ENCODE measurements at regions not wholly inside any gene's neighbourhood (a gene's known extent, or its start where the extent isn't known, plus 50 kb on each side); places are given as distances from the start of the nearest gene placed in this dataset.
A peak's percentile ranks its signal among the peaks of the same experiment; 100 is the strongest.

GRCh38 chr13:40247845-40248244 is 418.6 kb downstream of the FOXO1 start:
- peak; percentile 71 for DNase-seq (ENCODE audit: low read depth)
- no peak for TF ChIP-seq CTCF (conservative IDR thresholded peaks at IDR 0.05; ENCODE audit: low read depth, low read length)
- no peak overlapping the region for H3K4me3 ChIP-seq (ENCODE audit: low read depth, low read length)

- peak; percentile 71 for DNase-seq (ENCODE audit: low read depth)
- no peak for TF ChIP-seq CTCF (conservative IDR thresholded peaks at IDR 0.05; ENCODE audit: low read depth, low read length)
- no peak overlapping the region for H3K4me3 ChIP-seq (ENCODE audit: low read depth, low read length)
These were observed 415.0 kb downstream of the FOXO1 start for GRCh38 chr13:40251343-40252032.

- no peak for TF ChIP-seq CTCF (conservative IDR thresholded peaks at IDR 0.05; ENCODE audit: low read depth, low read length)
- H3K4me3 ChIP-seq (ENCODE audit: low read depth, low read length): no peak overlapping the region
- DNase-seq (ENCODE audit: low read depth): no peak
These were observed 414.2 kb downstream of the FOXO1 start for GRCh38 chr13:40252241-40252640.

GRCh38 chr13:40252676-40253075 is 413.8 kb downstream of the FOXO1 start:
- H3K4me3 ChIP-seq (ENCODE audit: low read depth, low read length): no peak overlapping the region
- TF ChIP-seq CTCF (conservative IDR thresholded peaks at IDR 0.05; ENCODE audit: low read depth, low read length): no peak
- no peak for DNase-seq (ENCODE audit: low read depth)

- DNase-seq (ENCODE audit: low read depth): peak; percentile 32
- TF ChIP-seq CTCF (conservative IDR thresholded peaks at IDR 0.05; ENCODE audit: low read depth, low read length): no peak
- H3K4me3 ChIP-seq (ENCODE audit: low read depth, low read length): no peak overlapping the region
These were observed 412.0 kb downstream of the FOXO1 start for GRCh38 chr13:40254394-40254793.

GRCh38 chr13:40255551-40255950 is 410.9 kb downstream of the FOXO1 start:
- no peak overlapping the region for H3K4me3 ChIP-seq (ENCODE audit: low read depth, low read length)
- DNase-seq (ENCODE audit: low read depth): no peak
- no peak for TF ChIP-seq CTCF (conservative IDR thresholded peaks at IDR 0.05; ENCODE audit: low read depth, low read length)

GRCh38 chr13:40259899-40260298 is 406.5 kb downstream of the FOXO1 start:
- TF ChIP-seq CTCF (conservative IDR thresholded peaks at IDR 0.05; ENCODE audit: low read depth, low read length): no peak
- no peak overlapping the region for H3K4me3 ChIP-seq (ENCODE audit: low read depth, low read length)
- DNase-seq (ENCODE audit: low read depth): peak; percentile 35

Data from choroid plexus epithelial cell (primary cell).